ENCODE measurements at regions not wholly inside any gene's neighbourhood (a gene's known extent, or its start where the extent isn't known, plus 50 kb on each side); places are given as distances from the start of the nearest gene placed in this dataset.
"Not testable (repeated sequence)": the region's sequence is repeated elsewhere in the genome, so short reads cannot be mapped to it uniquely, and the experiment has no call there.

DNA sequence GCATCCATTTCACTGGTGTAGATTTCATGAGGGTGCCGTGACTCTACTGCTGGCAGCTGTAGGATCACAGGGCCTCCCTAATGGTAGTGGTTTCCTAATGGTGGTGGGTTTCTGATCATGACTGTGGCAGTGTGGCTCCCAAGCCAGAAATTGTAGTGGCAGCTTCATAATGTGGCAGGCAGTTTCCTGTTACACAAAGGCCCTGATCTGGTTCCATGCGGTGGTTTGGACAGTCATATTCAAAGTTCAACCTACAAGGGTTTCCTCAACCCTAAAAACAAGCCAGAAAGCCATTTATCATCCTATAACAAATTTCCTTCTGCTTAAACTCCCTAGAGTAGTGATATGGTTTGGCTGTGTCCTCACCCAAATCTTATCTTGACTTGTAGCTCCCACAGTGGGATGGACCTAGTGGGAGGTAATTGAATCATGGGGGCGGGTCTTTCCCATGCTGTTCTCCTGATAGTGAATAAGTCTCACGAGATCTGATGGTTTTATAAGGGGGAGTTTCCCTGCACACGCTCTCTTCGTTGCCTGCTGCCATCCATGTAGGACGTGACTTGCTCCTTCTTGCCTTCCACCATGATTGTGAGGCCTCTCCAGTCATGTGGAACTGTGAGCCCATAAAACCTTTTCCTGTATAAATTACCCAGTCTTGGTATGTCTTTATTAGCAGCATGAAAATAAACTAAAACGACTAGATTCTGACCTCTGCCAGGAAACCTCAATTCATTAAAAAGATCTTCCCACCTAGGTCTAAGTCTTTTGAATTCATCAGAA, 257.1 kb downstream of the EFCAB11 start:
- DNase-seq (ENCODE audit: low read depth) = no peak

DNA sequence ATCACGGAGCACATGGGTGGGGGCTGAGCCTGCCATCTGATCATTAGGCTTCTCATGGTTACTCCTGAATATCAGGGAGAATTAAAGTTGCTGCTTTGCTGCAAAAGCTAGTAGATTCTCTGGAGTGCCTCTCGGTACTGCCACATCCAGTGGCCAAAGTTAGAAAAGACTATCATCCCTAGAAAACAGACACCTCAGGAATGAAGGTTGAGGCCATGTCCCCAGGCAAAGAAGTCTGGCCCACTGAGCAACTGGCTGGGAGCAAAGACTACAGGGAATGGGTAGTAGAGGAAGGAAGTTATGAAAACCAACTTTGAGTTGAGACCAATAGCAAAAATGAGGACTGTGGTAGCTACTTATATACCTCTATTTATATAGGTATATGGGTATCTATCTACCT, 258.7 kb downstream of the EFCAB11 start:
- no peak for DNase-seq (ENCODE audit: low read depth)

DNA sequence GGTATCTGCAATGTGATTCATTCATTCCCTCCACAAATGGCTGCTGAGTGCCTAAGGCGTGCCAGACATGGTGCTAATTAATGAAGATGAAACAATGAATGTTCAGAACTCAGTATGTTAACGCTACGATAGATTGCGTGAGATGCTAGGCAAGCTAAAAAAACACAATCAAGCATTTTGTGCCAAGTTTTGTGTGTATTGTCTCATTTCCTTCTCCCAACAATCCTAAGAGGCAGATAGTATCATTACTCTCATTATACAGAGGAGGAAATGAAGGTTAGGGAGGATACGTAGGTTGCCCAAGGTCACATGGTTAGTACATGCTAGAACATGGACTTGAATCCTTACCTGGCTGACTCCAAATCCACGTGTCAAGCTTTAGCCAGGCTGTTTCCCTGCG, 264.4 kb downstream of the EFCAB11 start:
- DNase-seq (ENCODE audit: low read depth) = no peak

DNA sequence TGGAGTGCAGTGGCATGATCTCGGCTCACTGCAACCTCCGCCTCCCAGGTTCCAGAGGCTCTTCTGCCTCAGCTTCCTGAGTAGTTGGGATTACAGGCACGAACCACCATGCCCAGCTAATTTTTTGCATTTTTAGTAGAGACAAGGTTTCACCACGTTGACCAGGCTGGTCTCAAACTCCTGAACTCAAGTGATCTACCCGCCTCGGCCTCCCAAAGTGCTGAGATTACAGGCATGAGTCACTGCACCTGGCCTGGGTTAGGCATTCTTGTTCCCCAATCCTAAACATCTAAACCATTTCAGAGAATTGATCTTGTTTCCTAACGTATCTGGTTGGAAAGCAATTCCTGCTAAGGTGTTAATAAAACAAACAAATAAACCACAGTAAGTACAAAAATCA, 264.8 kb downstream of the EFCAB11 start:
- DNase-seq (ENCODE audit: low read depth) = not testable (repeated sequence)

DNA sequence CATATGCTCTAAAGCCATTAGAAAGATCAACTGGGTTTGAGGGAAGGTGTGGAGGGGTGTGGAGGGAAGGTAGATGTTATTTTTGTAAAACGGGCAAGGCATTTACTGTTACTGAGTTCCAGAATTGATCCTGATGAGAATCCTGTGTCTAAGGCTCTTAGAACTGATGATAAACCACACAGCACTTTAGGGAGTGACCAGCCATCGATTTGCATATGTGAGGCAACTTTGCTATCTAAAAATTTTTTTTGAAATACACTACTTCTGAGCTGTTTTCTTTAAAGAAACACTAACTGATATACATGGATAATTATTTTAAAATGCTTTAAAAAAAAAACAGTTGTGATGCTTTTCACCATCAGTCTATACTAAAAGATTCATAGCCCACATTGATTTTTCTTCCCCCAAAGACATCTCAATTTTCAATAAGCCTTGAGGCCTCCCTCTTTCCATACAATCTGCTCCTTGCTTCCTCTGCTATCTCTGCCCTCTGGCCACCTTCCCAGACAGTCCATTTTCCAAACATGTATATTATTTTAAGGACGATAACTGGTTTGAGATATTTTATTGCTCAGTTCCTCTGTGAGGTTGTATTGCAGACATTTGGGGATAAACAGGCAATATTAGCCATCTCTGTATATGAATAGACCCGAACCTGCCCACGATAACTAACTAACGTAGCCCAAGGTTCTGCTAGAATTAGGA, 265.9 kb downstream of the EFCAB11 start:
- no peak for DNase-seq (ENCODE audit: low read depth)

DNA sequence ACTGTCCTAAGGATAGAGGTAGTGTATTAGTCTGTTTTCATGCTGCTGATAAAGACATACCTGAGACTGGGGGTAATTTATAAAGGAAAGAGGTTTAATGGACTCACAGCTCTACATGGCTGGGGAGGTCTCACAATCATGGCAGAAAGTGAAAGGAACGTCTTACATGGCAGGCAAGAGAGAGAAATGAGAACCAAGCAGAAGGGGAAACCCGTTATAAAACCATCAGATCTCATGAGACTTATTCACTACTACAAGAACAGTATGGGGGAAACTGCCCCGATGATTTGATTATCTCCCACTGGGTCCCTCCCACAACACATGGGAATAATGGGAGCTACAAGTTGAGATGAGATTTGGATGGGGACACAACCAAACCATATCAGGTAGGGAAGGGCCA, 267.4 kb downstream of the EFCAB11 start:
- not testable (repeated sequence) for DNase-seq (ENCODE audit: low read depth)

DNA sequence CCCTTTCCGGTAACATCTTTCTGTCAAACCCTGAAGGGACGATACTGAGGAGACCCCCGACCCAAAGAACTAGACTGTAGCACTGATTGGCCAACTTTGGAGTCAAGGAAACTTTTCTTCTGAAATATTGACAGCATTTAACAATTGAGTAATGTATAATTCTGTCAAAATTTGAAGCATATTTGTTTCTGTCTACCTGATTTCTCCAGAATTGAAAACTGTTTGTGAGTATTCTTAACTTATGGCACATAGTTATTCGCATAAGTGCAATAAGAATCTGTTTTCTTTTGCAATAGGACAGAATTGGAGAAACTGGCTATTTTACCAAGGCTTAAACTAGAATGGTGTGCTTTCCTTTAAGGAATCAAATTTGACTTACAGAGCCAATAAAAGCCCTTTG, 267.1 kb upstream of the FOXN3 start:
- DNase-seq (ENCODE audit: low read depth) = no peak

DNA sequence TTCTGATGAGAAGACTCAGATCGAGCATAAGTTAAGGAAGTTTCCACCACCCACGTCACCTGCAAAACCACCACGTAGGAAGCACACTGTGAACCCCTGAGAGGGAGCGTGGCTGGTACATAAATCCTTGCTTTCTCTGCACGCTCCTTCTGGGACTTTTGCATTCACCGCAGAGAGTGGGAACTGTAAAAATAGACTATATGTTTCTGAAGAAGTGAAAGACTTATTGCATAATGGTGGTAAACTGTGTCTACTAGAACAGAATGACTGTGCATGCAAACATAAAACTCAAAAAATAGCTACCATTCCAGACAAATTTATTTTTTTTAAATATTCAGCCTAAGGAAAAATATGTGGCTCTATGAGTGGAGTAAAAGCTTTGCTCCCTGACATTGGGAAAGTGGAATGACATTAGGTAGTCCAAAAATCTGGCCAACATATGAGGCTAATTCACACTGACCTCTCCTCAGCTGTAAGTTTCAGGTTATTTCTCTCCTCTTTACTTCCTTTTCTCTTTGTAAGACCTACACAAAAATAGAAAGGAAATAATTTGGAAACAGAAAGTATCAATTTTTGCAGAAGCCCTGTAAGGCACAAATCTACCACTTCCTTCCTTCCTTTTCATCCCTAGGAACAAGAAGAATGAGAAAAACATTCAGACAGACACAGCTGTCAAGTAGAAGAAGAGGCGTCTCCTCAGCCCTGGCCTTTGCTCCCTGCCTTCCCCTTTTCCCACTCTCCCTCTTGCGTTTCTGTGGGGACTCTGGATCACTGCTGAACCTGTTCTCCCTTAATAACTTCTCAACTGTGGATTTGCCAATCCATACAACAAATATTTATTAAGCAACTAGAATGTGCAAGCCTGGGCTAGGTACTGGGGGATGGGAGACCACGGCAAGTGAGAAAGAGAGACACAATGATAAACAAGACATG, 264.3 kb upstream of the FOXN3 start:
- peak; percentile 58 for DNase-seq (ENCODE audit: low read depth)

DNA sequence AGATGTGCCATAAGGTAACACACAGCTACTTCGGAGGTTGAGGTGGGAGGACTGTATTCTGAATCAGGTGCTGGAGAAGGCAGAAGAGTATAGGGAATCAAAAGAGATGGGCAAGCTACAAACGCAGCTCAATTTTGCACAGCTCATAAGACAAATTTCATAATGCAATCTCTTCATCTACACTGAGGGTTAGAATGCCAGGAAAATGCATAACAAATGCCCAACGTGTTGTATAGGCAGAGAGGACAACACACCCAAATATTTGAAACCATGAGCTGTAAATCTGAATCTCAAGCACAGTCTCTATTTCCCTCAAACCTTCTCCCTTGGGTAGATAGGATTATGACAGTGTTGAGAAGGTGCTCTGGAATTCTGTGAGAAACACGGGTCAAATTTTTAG, 263.1 kb upstream of the FOXN3 start:
- DNase-seq (ENCODE audit: low read depth) = no peak

DNA sequence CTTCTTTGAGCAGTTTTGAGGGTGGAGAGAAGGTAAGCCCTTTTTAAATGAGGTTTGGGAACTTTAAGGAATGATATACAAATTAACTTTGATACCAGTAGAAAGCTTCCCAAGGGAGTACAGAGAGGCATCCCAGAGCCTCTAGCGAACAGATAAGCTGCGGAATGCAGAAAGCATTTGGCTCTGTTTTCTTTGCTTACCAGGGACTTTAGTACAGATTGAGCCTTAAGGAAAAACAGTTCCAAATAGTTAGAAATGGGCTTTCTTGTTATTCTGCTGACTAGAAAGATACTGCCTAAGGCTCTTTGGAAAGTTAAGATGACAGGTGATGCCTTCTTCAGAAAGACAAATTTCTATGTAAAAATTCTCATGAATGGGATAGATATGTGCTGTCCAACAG, 261.7 kb upstream of the FOXN3 start:
- no peak for DNase-seq (ENCODE audit: low read depth)

DNA sequence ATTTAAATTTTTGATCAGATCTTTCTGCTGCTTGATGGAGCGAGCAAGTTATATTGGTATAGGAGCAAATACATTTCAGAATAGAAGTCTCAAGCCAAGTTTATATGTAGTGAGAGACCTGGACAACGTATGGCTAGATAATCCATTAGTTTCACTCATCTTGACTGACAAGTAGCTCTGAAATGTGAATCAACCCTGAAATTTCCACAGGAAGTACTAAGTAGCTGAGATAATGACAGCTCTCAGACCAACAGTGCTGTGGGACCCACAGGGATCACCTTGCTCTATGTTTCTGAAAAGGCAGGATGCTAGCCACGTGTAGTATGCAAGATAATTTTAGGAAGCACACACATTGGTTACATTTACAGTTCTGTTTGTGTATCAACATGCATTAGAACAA, 258.6 kb upstream of the FOXN3 start:
- no peak for DNase-seq (ENCODE audit: low read depth)

DNA sequence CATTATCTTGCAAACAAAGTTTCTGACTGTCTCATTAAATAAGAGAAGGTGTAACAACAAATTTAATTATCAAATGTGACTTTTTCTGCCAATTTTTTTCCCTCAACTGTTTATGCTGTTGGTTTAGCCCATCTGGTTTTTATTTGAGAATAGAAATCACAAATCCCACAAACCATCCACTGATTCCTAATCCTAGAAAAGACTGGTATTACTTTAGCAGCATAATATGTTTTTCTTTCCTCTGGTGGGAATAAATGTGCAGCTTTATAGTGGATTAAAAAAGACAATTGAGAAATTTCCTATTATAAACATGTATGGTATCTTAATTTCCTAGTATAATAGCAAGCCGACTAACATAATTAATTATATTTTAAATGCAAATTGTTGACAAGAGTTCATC, 257.9 kb upstream of the FOXN3 start:
- DNase-seq (ENCODE audit: low read depth) = no peak

DNA sequence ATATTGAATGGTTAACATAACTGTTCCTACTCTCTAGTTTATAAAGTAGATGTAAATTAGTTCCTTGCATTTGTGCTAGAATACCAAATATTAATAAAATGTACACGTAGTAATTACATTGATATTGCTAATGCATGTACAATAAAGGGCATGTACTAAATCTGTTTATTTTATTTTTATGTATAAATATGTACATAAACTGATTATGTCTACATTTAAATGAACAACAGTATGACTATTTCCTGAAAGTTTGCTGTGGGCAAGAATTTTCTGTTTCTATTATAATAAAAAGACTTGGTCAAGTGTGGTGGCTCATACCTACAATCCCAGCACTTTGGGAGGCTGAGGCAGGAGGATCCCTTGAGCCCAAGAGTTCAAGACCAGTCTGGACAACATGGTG, 257.2 kb upstream of the FOXN3 start:
- DNase-seq (ENCODE audit: low read depth) = no peak

DNA sequence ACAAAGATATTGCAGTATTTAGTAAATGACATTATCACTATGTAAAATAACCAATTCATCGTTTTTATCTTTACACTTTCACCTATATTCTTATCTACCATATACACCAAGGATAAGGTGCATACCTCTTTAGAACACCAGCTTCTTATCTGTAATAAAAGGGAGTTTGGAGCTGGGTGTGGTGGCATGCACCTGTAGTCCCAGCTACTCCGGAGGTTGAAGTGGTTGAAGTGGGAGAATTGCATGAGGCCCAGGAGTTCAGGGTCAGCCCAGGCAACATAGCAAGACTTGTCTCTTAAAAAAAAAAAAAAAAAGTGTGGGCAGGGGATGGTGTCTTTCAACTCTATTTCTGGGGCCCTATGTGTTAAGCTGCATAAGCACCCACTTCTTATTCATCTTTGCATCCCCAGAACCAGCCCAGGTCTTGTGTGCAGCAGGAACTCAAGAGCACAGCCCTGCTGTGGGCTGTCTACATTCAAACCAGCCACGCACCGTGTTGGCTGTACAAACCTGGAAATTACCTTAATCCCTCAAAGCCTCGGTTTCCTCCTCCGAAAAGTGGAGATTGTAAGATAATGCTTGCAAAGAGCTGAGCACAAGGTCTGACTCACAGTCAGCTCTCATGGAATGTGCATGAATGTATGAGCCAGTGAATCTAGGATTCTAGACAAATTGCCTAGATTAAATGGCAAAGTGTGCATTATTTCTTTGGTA, 256.6 kb upstream of the FOXN3 start:
- DNase-seq (ENCODE audit: low read depth) = no peak

DNA sequence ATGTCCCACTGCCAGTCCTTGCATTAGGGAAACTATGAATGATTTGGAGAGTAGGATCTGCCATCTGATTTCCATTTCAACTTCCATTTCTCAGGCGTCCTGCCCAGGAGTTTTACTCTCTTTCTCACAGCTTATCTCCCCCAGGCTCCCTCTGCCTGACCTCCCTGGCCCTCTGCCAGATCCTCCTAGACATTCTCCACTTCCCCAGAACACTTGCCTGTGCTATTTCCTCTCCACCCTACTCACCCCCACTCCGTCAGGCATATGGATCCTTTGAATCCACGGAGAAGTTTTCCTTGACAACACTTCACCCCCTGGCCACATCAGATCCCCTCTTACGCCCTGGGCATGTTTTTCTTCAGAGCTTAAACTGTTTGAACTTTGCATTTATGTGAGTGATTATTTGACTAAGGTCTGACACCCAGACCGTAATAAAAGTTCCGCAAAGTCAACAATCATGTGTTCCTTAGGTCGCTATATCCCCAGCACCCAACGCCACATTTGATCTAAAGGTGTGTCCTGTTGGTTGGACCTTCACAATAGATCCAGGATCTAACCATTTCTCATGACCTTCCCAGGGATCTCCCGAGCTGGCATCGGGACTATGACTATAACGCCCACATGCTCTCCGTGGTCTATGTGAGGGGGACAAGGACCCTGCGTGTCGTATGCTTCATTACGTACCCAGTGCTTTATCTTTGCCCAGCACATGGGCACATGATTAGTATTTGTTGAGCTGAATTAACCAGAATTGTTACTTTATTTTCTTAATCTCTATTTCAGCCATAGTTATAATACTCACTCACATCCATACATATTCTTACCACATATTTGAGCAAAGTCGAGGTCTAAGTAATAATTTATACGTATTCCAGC, 255.8 kb upstream of the FOXN3 start:
- no peak for DNase-seq (ENCODE audit: low read depth)

DNA sequence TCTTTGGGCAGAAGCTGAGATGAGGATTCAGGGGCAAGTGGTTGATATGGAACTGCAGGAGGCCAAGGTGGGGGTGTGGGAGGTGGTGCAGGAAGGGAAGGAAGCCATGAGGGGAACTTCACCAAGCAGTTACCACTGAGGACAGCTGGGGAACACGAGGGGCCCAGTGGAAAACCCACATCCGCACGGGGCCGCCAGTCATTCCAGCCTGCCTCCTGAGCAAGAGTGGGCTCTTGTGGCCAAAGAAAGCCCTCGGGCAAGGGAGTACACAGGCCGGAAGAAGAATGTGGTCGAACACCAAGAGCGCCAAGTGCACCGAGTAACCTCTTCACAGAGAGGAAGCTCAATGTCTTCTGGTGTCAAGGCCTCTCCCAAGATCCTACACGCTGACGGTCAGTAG, 252.2 kb upstream of the FOXN3 start:
- no peak for DNase-seq (ENCODE audit: low read depth)

DNA sequence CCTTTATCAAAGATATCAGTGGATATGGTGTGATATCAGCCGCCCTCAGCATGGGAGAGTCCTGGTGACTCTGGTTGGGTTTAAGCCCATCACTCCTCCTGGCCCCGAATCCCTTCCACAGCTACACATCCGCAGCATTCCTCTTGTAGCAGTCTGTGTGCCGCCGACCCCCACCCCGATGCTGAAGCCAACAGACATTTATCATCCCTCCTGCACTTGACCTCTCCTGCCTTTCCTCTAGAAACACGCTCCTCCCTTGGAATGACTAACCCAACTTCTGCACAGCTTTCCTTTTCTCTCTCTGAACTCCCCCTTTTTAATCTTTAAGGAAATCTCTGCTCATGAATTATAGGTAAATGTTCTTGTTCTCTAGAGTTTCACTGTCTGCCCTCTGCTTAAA, 250.9 kb upstream of the FOXN3 start:
- no peak for DNase-seq (ENCODE audit: low read depth)

DNA sequence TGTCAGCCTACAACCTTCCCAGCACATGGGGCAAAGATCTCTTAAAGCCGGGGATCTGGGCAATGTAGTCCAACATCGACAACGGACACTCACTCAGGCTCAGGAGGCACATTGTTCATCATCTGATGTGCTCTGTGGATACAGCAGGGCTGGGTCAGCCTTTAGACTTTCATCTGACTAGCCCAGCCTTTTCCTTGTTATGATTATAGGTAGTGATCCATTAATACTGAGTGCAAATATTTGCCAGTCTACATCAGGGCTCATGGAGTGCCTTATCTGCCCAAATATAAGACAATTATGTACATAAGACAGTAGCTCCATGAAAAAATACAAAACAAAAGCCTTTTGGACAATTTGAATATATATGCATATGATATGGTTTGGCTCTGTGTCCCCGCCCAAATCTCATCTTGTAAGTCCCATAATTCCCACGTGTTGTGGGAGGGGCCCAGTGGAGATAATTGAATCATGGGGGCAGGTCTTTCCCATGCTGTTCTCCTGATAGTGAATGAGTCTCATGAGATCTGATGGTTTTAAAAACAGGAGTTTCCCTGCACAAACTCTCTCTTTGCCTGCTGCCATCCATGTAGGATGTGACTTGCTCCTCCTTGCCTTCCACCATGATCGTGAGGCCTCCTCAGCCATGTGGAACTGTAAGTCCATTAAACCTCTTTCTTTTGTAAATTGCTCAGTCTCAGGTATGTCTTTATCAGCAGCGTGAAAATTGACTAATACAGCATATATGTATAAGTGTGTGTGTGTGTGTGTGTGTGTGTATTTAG, 248.5 kb upstream of the FOXN3 start:
- DNase-seq (ENCODE audit: low read depth) = not testable (repeated sequence)

DNA sequence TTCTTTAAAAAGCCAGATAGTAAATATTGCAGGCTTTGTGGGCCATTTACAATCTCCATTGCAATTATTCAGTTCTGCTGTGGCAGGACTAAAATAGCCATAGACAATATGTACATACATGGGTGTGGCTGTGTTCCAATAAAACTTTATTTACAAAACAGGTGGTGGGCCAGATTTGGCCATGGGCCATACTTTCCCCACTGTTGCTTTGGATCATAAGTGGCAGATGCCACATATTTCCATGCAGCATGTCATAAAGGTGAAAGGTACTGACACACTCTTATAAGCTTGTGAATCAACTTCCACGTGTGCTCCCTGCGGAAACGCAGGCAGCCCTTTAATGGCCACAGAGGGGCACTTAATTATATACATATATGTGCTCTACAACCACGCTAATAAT, 244.4 kb upstream of the FOXN3 start:
- DNase-seq (ENCODE audit: low read depth) = no peak

DNA sequence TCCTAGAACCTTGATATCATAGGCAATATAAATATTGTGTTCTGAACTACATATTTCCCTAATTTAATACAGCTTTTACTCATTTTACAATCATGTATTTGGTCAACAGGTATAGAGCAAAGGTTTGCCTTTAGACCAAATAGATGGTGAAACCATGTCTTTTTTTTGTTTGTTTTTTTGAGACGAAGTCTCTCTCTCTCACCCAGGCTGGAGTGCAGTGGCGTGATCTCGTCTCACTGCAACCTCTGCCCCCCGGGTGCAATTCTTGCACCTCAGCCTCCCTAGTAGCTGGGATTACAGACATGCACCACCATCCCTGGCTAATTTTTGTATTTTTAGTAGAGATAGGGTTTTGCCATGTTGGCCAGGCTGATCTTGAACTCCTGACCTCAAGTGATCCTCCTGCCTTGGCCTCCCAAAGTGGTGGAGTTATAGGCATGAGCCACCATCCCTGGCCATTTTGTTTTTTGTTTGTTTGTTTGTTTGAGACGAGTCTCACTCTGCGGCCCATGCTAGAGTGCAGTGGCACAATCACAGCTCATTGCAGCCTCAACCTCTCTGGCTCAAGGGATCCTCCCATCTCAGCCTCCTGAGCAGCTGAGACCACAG, 243.7 kb upstream of the FOXN3 start:
- DNase-seq (ENCODE audit: low read depth) = not testable (repeated sequence)

Data from stimulated activated CD4-positive, alpha-beta T cell treated with anti-CD3 and anti-CD28 coated beads, Interleukin-2, amount 100 ng/mL, for 4 hours (primary cell).